ENCODE measurements at regions not wholly inside any gene's neighbourhood (a gene's known extent, or its start where the extent isn't known, plus 50 kb on each side); places are given as distances from the start of the nearest gene placed in this dataset.

DNA sequence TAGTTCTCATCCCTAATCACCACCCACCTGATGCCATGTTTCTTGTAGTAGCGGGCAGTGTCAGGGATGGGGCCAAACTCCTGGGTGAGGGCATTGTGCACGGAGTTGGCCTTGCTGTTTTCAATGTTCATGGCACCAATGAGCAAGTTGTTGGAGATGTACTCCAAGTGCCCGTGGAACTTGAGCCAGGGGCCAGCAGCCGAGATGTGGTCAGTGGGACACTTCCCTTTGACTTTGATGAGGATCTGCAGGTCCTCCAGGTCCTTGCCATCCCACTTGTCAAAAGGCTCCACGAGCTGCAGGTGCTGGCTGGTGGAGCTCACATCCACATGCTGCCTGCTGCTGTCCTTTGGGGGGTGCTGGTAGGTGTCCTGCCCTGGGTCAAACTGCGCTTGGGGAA is 162.2 kb upstream of the SV2C start (continued):
- TF ChIP-seq ZNF776 (tag by site-specific recombination; IDR thresholded peaks at IDR 0.05; ENCODE audit: borderline replicate concordance) (no peak), SCRT1 (tag by site-specific recombination; IDR thresholded peaks at IDR 0.05; ENCODE audit: borderline replicate concordance) (no peak), GLIS1 (tag by site-specific recombination; IDR thresholded peaks at IDR 0.05) (no peak), ZNF366 (tag by site-specific recombination; conservative IDR thresholded peaks at IDR 0.05) (no peak), PRDM1 (tag by site-specific recombination; IDR thresholded peaks at IDR 0.05) (no peak)

DNA sequence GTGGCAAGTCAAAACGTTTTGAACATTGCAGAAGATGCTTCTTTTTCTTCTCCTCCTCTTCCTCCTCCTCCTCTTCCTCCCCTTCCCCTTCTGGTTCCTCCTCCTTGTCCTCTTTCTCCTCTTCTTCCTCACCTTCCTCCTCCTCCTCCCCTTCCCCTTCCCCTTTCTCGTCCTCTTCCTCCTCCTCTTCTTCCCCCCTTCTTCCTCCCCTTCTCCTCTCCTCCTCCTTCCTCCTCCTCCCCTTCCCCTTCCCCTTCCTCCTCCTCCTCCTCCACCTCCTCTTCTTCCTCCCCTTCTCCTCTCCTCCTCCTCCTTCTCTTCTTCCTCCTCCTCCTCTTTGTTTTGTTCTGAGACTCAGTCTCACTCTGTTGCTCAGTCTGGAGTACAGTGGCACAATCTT is 167.0 kb upstream of the SV2C start:
- Histone ChIP-seq H3K4me1 (ENCODE audit: control insufficient read depth, insufficient read depth, low read length) (no peaks in the 10 kb centered on the region), H3K9me3 (ENCODE audit: control insufficient read depth, insufficient read depth, low read depth, low read length) (no peaks in the 10 kb centered on the region), H3K36me3 (ENCODE audit: control insufficient read depth in 2 of 2, insufficient read depth in 1 of 2, low read length in 2 of 2) (no peaks in the 10 kb centered on the region), H3K4me3 (ENCODE audit: low read depth, low read length) (no peak overlapping the region), H3K27ac (ENCODE audit: extremely low read depth, low read depth, low read length) (no peak overlapping the region)
- POLR2A ChIA-PET, result no interaction called here
- TF ChIP-seq, protein P1, sequence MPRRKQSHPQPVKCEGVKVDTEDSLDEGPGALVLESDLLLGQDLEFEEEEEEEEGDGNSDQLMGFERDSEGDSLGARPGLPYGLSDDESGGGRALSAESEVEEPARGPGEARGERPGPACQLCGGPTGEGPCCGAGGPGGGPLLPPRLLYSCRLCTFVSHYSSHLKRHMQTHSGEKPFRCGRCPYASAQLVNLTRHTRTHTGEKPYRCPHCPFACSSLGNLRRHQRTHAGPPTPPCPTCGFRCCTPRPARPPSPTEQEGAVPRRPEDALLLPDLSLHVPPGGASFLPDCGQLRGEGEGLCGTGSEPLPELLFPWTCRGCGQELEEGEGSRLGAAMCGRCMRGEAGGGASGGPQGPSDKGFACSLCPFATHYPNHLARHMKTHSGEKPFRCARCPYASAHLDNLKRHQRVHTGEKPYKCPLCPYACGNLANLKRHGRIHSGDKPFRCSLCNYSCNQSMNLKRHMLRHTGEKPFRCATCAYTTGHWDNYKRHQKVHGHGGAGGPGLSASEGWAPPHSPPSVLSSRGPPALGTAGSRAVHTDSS (tag by site-specific recombination; IDR thresholded peaks at IDR 0.05), result peak; percentile 76
- TF ChIP-seq, protein P2, sequence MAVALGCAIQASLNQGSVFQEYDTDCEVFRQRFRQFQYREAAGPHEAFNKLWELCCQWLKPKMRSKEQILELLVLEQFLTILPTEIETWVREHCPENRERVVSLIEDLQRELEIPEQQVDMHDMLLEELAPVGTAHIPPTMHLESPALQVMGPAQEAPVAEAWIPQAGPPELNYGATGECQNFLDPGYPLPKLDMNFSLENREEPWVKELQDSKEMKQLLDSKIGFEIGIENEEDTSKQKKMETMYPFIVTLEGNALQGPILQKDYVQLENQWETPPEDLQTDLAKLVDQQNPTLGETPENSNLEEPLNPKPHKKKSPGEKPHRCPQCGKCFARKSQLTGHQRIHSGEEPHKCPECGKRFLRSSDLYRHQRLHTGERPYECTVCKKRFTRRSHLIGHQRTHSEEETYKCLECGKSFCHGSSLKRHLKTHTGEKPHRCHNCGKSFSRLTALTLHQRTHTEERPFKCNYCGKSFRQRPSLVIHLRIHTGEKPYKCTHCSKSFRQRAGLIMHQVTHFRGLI (tag by site-specific recombination; IDR thresholded peaks at IDR 0.05), result no peak
- TF ChIP-seq EGR2 (tag by site-specific recombination; IDR thresholded peaks at IDR 0.05; ENCODE audit: low read depth) (peak; percentile 56; the same call in 1 of the 2 replicates), ZFP41 (tag by site-specific recombination; IDR thresholded peaks at IDR 0.05; ENCODE audit: borderline replicate concordance) (no peak), ZFHX2 (tag by site-specific recombination; conservative IDR thresholded peaks at IDR 0.05) (no peak)
- TF ChIP-seq, protein P3, sequence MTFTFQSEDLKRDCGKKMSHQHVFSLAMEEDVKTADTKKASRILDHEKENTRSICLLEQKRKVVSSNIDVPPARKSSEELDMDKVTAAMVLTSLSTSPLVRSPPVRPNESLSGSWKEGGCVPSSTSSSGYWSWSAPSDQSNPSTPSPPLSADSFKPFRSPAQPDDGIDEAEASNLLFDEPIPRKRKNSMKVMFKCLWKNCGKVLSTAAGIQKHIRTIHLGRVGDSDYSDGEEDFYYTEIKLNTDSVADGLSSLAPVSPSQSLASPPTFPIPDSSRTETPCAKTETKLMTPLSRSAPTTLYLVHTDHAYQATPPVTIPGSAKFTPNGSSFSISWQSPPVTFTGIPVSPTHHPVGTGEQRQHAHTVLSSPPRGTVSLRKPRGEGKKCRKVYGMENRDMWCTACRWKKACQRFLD (tag by site-specific recombination; IDR thresholded peaks at IDR 0.05), result no peak
- CTCF ChIA-PET, result no interaction called here

DNA sequence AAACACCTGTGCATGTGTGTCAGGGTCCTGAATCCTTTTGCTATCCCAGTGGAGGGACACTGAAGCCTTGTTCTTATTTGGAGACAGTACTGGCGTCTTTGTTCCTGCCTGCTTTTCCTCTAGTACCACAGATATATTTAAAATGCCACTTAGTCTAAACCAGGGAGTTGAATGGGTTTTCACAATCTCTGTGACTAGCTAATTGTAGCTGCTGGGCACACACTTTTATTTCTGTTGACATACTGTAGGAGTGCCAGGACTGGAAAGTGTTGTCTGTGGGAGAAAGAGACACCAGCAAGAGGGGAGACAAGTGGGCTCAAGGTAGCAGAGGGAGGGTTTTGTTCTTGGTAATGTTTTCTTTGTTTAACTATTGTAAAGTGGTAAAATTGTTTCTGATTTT is 174.0 kb upstream of the SV2C start:
- ChIA-PET POLR2A (no interaction called here), CTCF (no interaction called here)
- H3K27ac ChIP-seq (ENCODE audit: extremely low read depth, low read depth, low read length), result no peak overlapping the region
- H3K9me3 ChIP-seq (ENCODE audit: control insufficient read depth, insufficient read depth, low read depth, low read length), result no peaks in the 10 kb centered on the region
- TF ChIP-seq MZF1 (tag by site-specific recombination; IDR thresholded peaks at IDR 0.05; ENCODE audit: borderline replicate concordance) (no peak), GLI2 (tag by site-specific recombination; IDR thresholded peaks at IDR 0.05; ENCODE audit: borderline replicate concordance, low read depth) (no peak), ZFP37 (tag by site-specific recombination; IDR thresholded peaks at IDR 0.05) (no peak), ZNF169 (tag by site-specific recombination; IDR thresholded peaks at IDR 0.05) (no peak), BCL11B (tag by site-specific recombination; IDR thresholded peaks at IDR 0.05; ENCODE audit: low read depth) (no peak), ZNF654 (tag by site-specific recombination; IDR thresholded peaks at IDR 0.05; ENCODE audit: low read depth) (no peak)
- TF ChIP-seq, protein P4, sequence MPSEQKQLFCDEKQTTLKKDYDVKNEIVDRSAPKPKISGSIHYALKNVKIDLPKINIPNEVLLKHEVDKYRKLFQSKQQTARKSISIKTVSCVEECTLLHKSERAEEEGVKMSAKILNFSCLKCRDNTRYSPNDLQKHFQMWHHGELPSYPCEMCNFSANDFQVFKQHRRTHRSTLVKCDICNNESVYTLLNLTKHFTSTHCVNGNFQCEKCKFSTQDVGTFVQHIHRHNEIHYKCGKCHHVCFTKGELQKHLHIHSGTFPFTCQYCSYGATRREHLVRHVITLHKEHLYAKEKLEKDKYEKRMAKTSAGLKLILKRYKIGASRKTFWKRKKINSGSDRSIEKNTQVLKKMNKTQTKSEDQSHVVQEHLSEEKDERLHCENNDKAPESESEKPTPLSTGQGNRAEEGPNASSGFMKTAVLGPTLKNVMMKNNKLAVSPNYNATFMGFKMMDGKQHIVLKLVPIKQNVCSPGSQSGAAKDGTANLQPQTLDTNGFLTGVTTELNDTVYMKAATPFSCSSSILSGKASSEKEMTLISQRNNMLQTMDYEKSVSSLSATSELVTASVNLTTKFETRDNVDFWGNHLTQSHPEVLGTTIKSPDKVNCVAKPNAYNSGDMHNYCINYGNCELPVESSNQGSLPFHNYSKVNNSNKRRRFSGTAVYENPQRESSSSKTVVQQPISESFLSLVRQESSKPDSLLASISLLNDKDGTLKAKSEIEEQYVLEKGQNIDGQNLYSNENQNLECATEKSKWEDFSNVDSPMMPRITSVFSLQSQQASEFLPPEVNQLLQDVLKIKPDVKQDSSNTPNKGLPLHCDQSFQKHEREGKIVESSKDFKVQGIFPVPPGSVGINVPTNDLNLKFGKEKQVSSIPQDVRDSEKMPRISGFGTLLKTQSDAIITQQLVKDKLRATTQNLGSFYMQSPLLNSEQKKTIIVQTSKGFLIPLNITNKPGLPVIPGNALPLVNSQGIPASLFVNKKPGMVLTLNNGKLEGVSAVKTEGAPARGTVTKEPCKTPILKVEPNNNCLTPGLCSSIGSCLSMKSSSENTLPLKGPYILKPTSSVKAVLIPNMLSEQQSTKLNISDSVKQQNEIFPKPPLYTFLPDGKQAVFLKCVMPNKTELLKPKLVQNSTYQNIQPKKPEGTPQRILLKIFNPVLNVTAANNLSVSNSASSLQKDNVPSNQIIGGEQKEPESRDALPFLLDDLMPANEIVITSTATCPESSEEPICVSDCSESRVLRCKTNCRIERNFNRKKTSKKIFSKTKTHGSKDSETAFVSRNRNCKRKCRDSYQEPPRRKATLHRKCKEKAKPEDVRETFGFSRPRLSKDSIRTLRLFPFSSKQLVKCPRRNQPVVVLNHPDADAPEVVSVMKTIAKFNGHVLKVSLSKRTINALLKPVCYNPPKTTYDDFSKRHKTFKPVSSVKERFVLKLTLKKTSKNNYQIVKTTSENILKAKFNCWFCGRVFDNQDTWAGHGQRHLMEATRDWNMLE (tag by site-specific recombination; conservative IDR thresholded peaks at IDR 0.05; ENCODE audit: low read depth), result no peak
- TF ChIP-seq, protein P5, sequence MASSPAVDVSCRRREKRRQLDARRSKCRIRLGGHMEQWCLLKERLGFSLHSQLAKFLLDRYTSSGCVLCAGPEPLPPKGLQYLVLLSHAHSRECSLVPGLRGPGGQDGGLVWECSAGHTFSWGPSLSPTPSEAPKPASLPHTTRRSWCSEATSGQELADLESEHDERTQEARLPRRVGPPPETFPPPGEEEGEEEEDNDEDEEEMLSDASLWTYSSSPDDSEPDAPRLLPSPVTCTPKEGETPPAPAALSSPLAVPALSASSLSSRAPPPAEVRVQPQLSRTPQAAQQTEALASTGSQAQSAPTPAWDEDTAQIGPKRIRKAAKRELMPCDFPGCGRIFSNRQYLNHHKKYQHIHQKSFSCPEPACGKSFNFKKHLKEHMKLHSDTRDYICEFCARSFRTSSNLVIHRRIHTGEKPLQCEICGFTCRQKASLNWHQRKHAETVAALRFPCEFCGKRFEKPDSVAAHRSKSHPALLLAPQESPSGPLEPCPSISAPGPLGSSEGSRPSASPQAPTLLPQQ (tag by site-specific recombination; IDR thresholded peaks at IDR 0.05), result no peak
- no peaks in the 10 kb centered on the region for H3K36me3 ChIP-seq (ENCODE audit: control insufficient read depth in 2 of 2, insufficient read depth in 1 of 2, low read length in 2 of 2)
- H3K4me3 ChIP-seq (ENCODE audit: low read depth, low read length), result no peak overlapping the region
- H3K4me1 ChIP-seq (ENCODE audit: control insufficient read depth, insufficient read depth, low read length), result no peaks in the 10 kb centered on the region
